ENCODE measurements at regions not wholly inside any gene's neighbourhood (a gene's known extent, or its start where the extent isn't known, plus 50 kb on each side); places are given as distances from the start of the nearest gene placed in this dataset.

DNA sequence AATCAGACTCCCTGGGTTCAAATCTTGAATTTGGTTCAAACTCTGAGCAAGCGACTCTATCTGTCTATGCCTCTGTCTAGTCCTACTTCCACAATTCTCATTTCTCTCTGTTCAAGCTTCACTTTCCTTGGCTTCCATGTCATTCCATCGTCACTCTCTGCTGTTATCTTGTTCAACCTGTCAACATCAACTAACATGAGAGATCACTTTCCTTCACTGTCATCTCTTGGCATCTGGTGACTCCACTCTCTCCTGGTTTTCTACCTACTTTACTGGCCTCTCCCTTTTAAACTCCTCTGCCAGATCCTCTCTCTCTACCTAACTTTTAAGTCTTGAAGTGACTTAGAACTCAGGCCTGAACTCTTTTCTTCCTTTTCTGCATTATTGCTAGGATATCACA, 240.2 kb downstream of the BCAT1 start:
- Histone ChIP-seq H3K4me3 (replicated peaks in 1 of 2; ENCODE audit: low read depth in 1 of 2, low read length in 2 of 2) (no peak overlapping the region), H2AFZ (ENCODE audit: low read depth, low read length, poor library complexity, severe bottlenecking) (no peak overlapping the region), H3K36me3 (ENCODE audit: control insufficient read depth in 1 of 2, insufficient read depth in 2 of 2, low read length in 2 of 2) (no peaks in the 10 kb centered on the region), H3K9ac (ENCODE audit: low read length) (no peak overlapping the region), H3K4me2 (ENCODE audit: low read length) (no peak overlapping the region), H3K27me3 (ENCODE audit: insufficient read depth, low read length) (no peaks in the 10 kb centered on the region), H3K27ac (ENCODE audit: low read depth, low read length) (no peak overlapping the region), H3K9me3 (ENCODE audit: control insufficient read depth in 1 of 2, insufficient read depth in 1 of 2, low read depth in 1 of 2, low read length in 2 of 2) (peaks cover 0 to 4% of the 10 kb centered on the region in 2 experiments; a peak in 1 of 4 replicates), H3K9me2 (ENCODE audit: insufficient read depth) (no peaks in the 10 kb centered on the region), H3K4me1 (ENCODE audit: control insufficient read depth in 1 of 2, insufficient read depth in 2 of 2, low read length in 2 of 2) (no peaks in the 10 kb centered on the region), H4K20me1 (ENCODE audit: insufficient read depth) (no peaks in the 10 kb centered on the region), H3K79me2 (ENCODE audit: insufficient read depth, low read length) (no peaks in the 10 kb centered on the region)
- no TSS peak for BruUV-seq (replicated peaks)
- intact Hi-C loops (cut with micrococcal nuclease), result no loop called here
- no peak for TF ChIP-seq POLR2A (IDR thresholded peaks at IDR 0.05; ENCODE audit: borderline replicate concordance, extremely low read depth, insufficient read depth, insufficient read length)
- ChIA-PET CTCF (no interaction called here), RAD21 (ENCODE audit: low non-redundant PET in 1 of 2, low total read pairs in 2 of 2, uncharacterized antibody in 2 of 2, unreplicated experiment in 2 of 2) (no interaction called here), POLR2A (no interaction called here)
- no peak for DNase-seq (ENCODE audit: low read depth, low spot score)
- no peak for ATAC-seq

DNA sequence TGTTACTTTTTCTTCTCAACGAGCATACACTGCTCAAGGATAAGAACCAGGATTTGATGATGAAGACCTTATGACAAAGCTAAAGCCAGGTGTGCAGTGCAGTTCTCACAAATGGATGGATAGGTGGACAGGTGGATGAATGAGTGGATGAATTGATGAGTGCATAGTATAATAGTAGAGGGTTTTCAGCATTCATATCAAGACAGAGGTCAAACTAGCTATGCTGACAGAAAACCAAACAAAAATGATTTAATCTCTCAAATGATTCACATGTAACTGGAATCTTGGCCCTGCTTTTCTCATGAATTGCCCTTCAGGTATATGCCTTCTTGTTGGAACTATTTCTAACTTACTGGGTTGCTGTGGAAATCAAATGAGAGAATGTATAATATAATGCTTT, 240.9 kb downstream of the BCAT1 start:
- BruUV-seq (replicated peaks), result no TSS peak
- Histone ChIP-seq H3K27ac (ENCODE audit: low read depth, low read length) (no peak overlapping the region), H3K9ac (ENCODE audit: low read length) (no peak overlapping the region), H3K4me2 (ENCODE audit: low read length) (no peak overlapping the region), H3K4me3 (replicated peaks in 1 of 2; ENCODE audit: low read depth in 1 of 2, low read length in 2 of 2) (no peak overlapping the region), H4K20me1 (ENCODE audit: insufficient read depth) (no peaks in the 10 kb centered on the region), H3K27me3 (ENCODE audit: insufficient read depth, low read length) (no peaks in the 10 kb centered on the region), H2AFZ (ENCODE audit: low read depth, low read length, poor library complexity, severe bottlenecking) (no peak overlapping the region), H3K79me2 (ENCODE audit: insufficient read depth, low read length) (no peaks in the 10 kb centered on the region), H3K9me3 (ENCODE audit: control insufficient read depth in 1 of 2, insufficient read depth in 1 of 2, low read depth in 1 of 2, low read length in 2 of 2) (peaks cover 0 to 6% of the 10 kb centered on the region in 2 experiments; a peak in 1 of 4 replicates), H3K9me2 (ENCODE audit: insufficient read depth) (no peaks in the 10 kb centered on the region), H3K4me1 (ENCODE audit: control insufficient read depth in 1 of 2, insufficient read depth in 2 of 2, low read length in 2 of 2) (no peaks in the 10 kb centered on the region), H3K36me3 (ENCODE audit: control insufficient read depth in 1 of 2, insufficient read depth in 2 of 2, low read length in 2 of 2) (no peaks in the 10 kb centered on the region)
- intact Hi-C loops (cut with micrococcal nuclease), result no loop called here
- POLR2A ChIA-PET, result no interaction called here
- CTCF ChIA-PET, result no interaction called here
- RAD21 ChIA-PET (ENCODE audit: low non-redundant PET in 1 of 2, low total read pairs in 2 of 2, uncharacterized antibody in 2 of 2, unreplicated experiment in 2 of 2), result no interaction called here
- no peak for ATAC-seq
- DNase-seq (ENCODE audit: low read depth, low spot score), result no peak
- no peak for TF ChIP-seq POLR2A (IDR thresholded peaks at IDR 0.05; ENCODE audit: borderline replicate concordance, extremely low read depth, insufficient read depth, insufficient read length)
- TF ChIP-seq, protein P1, sequence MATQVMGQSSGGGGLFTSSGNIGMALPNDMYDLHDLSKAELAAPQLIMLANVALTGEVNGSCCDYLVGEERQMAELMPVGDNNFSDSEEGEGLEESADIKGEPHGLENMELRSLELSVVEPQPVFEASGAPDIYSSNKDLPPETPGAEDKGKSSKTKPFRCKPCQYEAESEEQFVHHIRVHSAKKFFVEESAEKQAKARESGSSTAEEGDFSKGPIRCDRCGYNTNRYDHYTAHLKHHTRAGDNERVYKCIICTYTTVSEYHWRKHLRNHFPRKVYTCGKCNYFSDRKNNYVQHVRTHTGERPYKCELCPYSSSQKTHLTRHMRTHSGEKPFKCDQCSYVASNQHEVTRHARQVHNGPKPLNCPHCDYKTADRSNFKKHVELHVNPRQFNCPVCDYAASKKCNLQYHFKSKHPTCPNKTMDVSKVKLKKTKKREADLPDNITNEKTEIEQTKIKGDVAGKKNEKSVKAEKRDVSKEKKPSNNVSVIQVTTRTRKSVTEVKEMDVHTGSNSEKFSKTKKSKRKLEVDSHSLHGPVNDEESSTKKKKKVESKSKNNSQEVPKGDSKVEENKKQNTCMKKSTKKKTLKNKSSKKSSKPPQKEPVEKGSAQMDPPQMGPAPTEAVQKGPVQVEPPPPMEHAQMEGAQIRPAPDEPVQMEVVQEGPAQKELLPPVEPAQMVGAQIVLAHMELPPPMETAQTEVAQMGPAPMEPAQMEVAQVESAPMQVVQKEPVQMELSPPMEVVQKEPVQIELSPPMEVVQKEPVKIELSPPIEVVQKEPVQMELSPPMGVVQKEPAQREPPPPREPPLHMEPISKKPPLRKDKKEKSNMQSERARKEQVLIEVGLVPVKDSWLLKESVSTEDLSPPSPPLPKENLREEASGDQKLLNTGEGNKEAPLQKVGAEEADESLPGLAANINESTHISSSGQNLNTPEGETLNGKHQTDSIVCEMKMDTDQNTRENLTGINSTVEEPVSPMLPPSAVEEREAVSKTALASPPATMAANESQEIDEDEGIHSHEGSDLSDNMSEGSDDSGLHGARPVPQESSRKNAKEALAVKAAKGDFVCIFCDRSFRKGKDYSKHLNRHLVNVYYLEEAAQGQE (IDR thresholded peaks at IDR 0.05; ENCODE audit: low read depth), result no peak
- TF ChIP-seq, protein P2, sequence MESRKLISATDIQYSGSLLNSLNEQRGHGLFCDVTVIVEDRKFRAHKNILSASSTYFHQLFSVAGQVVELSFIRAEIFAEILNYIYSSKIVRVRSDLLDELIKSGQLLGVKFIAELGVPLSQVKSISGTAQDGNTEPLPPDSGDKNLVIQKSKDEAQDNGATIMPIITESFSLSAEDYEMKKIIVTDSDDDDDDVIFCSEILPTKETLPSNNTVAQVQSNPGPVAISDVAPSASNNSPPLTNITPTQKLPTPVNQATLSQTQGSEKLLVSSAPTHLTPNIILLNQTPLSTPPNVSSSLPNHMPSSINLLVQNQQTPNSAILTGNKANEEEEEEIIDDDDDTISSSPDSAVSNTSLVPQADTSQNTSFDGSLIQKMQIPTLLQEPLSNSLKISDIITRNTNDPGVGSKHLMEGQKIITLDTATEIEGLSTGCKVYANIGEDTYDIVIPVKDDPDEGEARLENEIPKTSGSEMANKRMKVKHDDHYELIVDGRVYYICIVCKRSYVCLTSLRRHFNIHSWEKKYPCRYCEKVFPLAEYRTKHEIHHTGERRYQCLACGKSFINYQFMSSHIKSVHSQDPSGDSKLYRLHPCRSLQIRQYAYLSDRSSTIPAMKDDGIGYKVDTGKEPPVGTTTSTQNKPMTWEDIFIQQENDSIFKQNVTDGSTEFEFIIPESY (IDR thresholded peaks at IDR 0.05; ENCODE audit: extremely low read depth, insufficient replicate concordance, low read length), result no peak
- no peak for TF ChIP-seq POLR2AphosphoS5 (IDR thresholded peaks at IDR 0.05; ENCODE audit: low read depth, low read length)
- TF ChIP-seq CBX3 (IDR thresholded peaks at IDR 0.05; ENCODE audit: low read depth), result no peak
- no peak for TF ChIP-seq ELF1 (IDR thresholded peaks at IDR 0.05; ENCODE audit: borderline replicate concordance, low read depth)
- TF ChIP-seq TCF7L2 (IDR thresholded peaks at IDR 0.05; ENCODE audit: borderline replicate concordance, extremely low read depth, insufficient read depth, insufficient read length), result no peak
- no peak for TF ChIP-seq SP1 (IDR thresholded peaks at IDR 0.05; ENCODE audit: low read depth)
- no peak for TF ChIP-seq RAD21 (IDR thresholded peaks at IDR 0.05; ENCODE audit: low read depth)
- no peak for TF ChIP-seq ZNF274 (IDR thresholded peaks at IDR 0.05; ENCODE audit: low read depth, low read length)
- no peak for TF ChIP-seq EZH2phosphoT487 (IDR thresholded peaks at IDR 0.05; ENCODE audit: borderline replicate concordance)
- no peak for TF ChIP-seq SIN3A (IDR thresholded peaks at IDR 0.05; ENCODE audit: low read depth)
- no peak for TF ChIP-seq EGR1 (IDR thresholded peaks at IDR 0.05; ENCODE audit: low read depth)
- no peak for TF ChIP-seq FOSL1 (IDR thresholded peaks at IDR 0.05; ENCODE audit: low read depth)
- TF ChIP-seq, protein P3, sequence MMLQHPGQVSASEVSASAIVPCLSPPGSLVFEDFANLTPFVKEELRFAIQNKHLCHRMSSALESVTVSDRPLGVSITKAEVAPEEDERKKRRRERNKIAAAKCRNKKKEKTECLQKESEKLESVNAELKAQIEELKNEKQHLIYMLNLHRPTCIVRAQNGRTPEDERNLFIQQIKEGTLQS (IDR thresholded peaks at IDR 0.05), result no peak
- no peak for TF ChIP-seq CEBPB (IDR thresholded peaks at IDR 0.05; ENCODE audit: low read depth)
- no peak for TF ChIP-seq YY1 (IDR thresholded peaks at IDR 0.05; ENCODE audit: extremely low read depth, insufficient replicate concordance, low read depth, low read length)

All from HCT116 (cell line).